ENCODE measurements at regions not wholly inside any gene's neighbourhood (a gene's known extent, or its start where the extent isn't known, plus 50 kb on each side); places are given as distances from the start of the nearest gene placed in this dataset.
A peak's percentile ranks its signal among the peaks of the same experiment; 100 is the strongest.
"Not testable (repeated sequence)": the region's sequence is repeated elsewhere in the genome, so short reads cannot be mapped to it uniquely, and the experiment has no call there.

DNA sequence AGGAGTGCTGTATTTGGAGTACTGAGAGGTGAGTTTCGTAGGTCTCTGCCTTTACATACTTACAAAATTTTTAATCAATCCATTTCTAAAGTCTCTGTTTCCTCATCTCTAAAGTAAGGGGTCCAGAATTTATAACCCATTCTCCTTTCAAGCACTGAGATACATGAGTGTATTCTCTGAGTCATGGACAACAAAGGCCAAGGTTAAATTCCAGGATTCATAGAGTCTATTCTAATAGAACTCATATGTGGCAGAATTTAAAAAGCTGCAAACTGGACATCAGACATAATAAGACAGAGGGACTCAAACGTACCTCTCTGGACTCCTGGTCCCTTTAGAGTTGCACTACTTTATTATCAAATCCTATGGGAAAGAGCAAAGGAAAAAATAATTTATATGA is 112.5 kb upstream of the SLIT3 start:
- DNase-seq (ENCODE audit: low read depth), result no peak

DNA sequence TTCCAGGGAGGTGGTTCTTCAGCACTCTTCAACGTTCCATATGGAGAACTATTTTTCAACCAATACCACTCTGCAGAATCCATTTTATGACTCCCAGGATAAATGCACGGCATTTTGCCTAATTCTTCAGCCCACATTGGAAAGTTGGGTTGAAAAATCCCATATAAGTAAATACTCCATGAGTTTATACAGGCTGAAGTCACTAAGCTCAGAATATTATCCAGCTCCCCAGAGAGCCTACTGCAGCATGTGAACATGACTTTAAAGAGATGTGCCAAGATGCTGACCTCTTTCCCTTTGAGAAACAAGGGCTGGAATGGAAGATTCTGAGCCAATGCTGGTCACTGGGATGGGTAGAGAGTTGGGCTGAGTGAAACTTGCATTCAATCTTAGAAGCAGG is 111.9 kb upstream of the SLIT3 start:
- DNase-seq (ENCODE audit: low read depth), result no peak

DNA sequence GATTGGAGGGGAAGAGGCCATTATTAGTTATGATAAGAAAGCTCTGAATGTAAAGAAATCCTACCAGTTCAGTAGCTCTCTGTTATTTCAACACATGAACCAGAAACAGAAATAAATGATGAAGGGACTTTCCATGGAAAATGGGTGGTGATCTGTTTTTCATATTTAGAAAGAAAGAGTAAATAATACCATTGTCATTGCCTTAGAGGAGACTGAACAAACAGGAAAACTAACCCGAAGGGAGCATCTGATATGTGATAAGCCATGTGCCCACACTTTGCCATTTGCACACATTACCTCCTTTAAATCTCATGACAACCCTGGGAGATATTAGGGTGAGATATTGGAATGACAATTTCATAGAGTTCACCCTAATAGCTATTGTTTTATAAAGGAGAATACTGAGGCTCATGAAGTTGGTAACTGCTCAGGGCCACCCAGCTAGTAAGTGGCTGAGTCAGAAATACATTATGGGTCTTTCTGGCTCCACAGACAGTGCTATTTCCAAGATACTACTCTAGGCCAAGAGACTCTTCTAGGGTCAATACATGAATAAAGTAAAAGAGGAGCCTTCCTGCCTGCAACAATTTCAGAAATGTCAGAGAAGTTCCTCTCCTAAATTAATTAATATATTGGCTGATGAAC is 111.0 kb upstream of the SLIT3 start:
- peak; percentile 19 for DNase-seq (ENCODE audit: low read depth)

DNA sequence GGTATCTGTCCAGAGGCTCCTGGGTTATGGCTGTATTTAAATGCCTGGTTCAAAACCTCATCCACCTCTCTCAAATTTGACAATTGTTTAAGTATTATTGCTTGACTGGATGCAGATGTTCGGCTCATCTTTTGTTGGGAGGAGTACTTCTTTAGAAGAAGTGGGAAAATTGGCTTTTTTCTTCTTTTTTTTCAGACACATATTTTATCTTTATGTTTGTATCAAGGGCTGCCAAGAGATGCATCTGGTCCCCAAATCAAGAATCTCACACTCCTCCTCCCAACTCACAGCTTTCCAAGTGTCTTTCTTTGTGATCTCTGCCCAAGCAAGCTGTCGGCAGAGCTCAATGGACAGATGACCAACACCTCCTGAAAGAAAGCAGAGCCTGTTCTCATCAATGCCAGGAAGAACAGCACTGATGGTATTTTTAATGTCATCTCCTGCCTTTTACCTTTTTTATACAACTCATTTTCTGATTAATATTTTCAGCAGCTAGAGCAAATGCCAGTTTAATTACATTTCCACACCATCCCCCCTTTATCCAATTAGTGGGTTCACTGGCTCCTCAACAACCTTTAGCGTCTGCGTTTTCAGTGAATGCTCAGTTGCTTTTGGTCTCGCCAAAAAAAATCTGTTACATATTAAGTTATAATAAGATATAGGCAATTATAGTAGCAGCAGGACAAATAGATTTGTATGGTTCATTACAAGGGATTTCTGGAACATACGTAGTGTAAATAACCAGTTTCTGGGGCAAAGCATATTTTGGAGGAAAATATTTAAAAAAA is 110.3 kb upstream of the SLIT3 start:
- DNase-seq (ENCODE audit: low read depth), result no peak

DNA sequence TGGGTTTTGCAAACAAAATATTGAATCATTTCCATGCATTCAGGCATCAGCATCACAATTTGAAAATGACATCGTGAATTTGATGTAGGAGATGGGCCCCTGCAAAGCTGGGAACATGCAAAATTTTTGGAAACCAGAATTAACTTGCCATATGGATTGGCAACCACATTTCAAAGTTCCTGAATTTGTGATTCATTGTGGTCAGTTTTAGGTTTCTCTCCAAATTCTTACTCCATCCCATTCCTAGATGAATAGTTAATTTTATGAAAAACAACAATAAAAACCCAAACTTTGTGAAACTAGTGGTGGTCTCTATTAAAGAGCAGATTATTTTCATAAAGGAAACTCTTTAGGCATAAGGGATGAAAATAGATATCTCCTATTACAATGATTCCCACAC is 107.8 kb upstream of the SLIT3 start:
- no peak for DNase-seq (ENCODE audit: low read depth)

DNA sequence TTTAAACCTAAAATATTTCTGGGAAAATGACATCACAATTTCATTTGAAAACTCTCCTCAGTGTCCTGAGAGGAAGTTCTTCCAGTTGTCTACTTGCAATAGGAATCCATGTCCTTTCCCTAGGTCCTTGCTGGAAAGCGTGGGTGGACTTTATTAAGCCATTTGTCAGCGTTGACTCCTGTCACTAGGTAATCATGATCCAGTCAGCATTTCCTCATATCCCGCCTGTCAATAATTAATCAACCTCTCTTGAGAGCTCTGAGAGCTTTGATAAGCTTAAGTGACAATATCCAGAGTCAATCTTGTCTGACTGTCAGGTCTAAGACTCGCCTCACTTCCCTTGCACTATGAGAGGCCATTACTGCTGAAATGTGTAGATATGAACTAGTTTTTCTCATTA is 107.2 kb upstream of the SLIT3 start:
- DNase-seq (ENCODE audit: low read depth), result no peak

DNA sequence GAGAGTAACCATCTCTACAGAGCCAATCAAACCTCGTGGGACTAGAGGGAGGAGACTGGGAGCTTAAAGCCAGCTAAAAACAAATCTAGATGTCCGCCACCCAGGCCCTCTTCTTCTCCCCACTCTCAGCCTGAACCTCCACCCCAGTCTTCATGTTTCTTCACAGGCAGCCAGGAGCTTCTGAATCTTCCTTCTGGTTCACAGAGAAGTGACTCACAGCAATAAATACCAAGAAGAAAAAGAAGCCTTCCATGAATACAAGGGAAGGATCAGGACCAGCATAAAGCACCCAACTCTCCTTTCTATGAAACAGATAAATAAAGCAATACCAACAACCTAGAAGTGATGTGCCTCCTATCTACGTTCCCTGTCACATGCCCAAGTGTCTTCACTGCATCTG is 103.3 kb upstream of the SLIT3 start:
- no peak for DNase-seq (ENCODE audit: low read depth)

DNA sequence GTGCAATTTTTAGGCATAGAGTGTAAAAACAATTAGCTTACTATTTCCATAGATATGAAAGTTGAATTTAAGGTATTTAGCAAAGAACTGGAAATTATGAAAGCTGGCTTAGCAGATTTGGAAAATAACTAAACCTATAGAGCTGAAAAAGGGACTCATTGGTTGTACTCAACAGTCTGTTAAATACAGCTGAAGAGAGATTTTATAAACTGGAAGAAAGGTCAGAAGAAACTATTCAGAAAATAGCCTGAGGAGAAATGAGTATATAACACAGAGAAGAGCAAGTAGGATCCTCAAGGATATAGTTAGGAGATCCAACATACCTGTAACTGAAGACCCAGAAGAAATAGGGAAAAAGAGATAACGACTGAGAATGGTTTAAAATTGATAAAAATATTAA is 97.6 kb upstream of the SLIT3 start:
- no peak for DNase-seq (ENCODE audit: low read depth)

DNA sequence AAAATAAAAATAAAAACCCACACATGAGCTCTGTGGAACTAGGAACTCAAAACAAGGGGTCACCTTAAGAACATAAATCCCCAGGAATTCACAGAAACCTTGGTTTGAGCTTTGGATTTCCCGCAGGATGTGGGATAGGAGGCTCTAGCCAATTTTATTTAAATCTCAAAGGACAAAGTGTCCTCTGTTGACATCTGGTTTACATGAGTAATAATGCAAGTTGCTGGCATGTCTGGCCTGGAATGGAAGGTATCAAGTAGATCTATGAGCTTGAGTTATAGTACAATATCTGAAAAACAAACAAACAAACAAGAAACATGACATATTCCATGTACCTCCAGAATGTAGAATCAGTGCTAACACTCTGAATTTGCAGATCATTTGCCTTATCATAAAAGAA is 94.2 kb upstream of the SLIT3 start:
- DNase-seq (ENCODE audit: low read depth), result no peak

DNA sequence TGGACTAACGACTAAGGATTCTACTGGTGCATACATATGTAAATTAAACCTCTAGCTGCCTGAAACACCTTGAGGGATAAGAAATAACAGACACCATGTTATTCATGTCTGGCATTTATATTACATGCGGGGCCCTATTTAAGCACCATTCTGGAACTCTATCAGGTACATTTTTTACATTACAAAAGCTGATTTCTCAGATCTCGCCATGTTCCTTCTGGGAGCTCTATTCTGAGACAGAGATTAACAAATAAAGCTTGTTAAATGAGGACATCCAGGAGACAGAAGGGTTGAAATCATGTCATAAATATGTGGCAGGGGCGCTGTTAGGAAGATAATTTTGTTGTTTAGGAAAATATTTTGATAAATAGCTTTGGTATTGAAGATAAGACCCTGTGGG is 93.4 kb upstream of the SLIT3 start:
- peak; percentile 33 for DNase-seq (ENCODE audit: low read depth)

DNA sequence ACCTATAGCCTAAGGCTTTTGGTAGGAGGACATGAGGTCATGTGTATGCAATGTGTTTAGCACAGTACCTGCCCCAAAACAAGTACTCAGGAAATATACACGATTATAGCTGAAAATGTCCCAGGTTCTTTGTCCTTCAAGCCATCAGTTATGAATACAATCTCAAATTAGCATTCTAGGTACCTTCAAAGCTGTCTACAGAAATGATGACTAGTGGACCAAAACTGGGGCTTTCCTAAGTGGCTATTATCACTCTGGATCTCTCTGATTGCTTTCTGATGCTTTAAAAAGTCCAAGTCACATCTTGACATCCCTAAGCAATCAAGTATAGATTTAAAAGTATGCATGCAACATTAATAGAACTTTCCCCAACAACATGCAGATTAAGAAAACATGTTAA is 93.0 kb upstream of the SLIT3 start:
- DNase-seq (ENCODE audit: low read depth), result no peak

DNA sequence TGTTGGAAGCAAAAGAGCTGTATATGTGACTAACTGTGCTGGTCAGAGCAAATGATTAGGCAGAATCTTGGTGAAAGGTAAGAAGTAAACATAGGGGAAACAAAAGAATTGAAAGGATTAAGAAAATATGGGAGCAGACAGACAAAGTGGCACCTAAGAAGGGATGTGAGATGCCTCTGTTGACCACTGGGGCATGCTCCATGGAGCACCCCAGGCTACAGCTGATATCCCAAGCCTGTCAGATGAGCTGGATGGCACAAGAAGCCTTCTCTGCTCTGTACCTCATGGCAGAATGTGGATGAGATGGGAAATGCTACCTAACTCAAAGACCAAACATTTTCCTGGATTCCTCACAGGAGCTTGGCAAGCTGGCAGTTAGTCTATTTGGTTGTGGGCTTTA is 89.3 kb upstream of the SLIT3 start:
- DNase-seq (ENCODE audit: low read depth), result no peak

DNA sequence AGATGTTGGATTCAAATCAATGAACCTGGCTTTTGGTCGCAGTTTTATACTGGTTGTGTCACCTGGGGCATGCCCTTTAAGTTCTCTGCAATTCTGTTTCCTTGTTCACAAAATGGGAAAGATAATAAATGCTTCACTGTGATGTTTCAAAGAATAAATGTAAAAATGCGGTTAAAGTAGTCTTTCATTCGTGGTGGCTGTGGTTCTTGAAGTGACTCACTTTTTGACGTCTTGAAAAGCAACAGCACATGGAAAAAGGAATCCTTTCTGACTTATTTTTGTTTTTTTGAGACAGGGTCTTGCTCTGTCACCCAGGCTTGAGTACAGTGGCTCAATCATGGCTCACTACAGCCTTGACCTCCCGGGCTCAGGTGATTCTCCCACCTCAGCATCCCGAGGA is 88.4 kb upstream of the SLIT3 start:
- peak; percentile 36 for DNase-seq (ENCODE audit: low read depth)

DNA sequence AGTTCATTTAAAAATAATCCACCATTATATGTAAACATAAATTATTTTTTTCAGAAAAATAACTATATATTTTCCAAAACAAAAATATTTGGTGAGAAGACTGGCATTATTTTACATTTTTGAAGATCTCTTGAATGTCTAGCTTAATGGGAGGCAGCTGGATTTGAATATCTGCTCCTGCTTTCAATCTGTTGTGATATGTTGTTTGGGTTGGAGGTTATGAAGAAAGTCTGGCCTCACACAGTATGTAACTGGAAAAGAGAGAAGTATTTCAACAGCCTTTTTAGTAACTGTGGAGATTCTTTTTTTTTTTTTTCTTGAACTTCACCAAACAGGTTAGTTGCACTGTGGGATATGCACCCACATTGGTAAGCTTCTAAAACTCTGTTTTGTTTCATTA is 84.7 kb upstream of the SLIT3 start:
- DNase-seq (ENCODE audit: low read depth), result no peak

DNA sequence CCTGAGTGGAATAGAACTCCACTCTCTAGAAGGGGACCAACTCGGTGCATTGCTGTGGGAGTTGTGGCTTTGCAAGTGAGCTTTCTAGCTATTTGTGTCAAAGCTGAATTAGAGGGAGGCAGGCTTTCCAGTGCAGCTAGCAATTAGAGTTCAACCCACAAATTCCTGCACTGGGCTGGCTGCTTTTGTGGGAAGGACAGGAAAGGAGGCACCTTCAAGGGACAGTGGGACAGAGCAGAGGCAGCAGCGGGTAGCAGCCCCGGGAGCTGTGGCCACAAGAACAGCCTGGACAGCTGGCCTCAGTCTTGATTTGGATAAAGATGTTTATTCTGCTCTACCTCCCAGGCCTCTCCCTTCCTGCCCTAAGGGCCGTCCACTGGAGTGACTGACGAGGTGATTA is 83.7 kb upstream of the SLIT3 start:
- no peak for DNase-seq (ENCODE audit: low read depth)

DNA sequence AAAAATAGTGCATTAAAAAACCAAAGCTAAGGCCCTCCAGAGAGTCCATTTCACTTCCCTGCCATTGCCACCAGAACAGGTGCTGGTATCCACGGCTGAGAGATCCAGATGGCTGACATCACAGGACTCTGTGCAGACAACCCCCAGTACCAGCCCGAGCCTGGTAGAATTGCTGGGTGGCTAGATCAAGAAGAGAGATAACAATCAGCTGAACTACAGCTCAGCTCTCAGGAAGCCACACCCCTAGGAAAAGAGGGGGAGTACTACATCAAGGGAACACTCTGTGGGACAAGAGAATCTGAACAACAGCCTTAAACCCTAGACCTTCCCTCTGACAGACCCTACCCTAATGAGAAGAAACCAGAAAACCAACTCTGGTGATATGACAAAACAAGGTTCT is 73.8 kb upstream of the SLIT3 start:
- DNase-seq (ENCODE audit: low read depth), result peak; percentile 92

DNA sequence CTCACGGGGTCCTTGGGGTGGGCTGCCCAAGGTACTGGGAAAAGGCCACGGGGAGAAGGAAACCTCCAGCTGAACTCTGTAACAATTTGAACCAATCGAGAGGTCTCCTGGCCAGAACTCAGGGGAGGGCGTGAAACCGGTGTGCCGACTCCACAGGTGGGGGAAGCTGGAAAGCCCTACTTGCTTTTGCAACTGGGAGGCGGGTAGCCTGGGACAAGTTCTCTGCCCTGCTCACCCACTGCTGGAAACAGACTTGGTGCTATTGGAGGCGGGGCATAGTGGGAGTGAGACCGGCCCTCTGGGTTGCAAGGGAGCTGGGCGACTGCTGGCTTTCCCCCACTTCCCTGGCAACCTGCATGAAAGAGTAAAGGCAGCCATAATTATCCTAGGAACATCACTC is 73.2 kb upstream of the SLIT3 start:
- DNase-seq (ENCODE audit: low read depth), result no peak

DNA sequence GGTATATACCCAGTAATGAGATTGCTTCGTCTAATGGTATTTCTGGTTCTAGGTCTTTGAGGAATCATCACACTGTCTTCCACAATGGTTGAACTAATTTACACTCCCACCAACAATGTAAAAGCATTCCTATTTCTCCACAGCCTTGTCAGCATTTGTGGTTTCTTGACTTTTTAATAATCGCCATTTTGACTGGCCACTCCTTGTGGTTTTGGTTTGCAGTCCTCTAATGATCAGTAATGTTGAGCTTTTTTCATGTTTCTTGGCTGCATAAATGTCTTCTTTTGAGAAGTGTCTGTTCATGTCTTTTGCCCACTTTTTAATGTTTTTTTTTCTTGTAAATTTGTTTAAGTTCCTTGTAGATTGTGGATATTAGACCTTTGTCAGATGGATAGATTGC is 70.9 kb upstream of the SLIT3 start:
- not testable (repeated sequence) for DNase-seq (ENCODE audit: low read depth)

DNA sequence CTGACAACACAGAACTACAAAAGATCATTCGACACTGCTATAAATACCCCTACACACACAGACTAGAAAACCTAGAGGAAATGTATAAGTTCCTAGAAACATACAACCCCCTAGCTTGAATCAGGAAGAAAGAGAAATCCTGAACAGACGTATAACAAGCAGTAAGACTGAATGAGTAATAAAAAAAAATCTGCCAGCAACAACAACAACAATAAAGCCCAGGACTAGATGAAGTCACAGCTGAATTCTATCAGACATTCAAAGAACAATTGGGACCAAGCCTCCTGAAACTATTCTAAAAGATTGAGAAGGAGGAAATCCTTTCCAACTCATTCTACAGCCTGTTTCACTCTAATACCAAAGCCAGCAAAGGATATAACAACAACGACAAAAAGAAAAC is 68.2 kb upstream of the SLIT3 start:
- no peak for DNase-seq (ENCODE audit: low read depth)

DNA sequence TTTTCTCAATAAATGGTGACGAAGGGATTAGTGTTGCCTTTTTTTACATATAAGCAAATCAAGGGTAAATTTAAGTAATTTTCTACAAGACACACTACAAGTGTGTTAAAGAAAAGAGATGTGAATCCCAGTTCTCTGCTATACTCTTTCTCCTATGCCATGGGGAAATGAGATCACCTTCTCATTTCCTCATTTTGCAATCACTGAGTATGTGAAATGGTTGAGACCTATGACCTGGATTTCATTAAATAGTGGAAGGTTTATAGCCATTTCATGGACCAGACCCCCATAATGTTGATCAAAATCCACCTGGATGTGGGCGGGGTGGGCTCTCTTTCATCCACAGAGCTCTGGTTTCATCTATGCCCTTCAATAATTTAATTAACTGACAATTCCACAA is 66.9 kb upstream of the SLIT3 start:
- peak; percentile 52 for DNase-seq (ENCODE audit: low read depth)

DNA sequence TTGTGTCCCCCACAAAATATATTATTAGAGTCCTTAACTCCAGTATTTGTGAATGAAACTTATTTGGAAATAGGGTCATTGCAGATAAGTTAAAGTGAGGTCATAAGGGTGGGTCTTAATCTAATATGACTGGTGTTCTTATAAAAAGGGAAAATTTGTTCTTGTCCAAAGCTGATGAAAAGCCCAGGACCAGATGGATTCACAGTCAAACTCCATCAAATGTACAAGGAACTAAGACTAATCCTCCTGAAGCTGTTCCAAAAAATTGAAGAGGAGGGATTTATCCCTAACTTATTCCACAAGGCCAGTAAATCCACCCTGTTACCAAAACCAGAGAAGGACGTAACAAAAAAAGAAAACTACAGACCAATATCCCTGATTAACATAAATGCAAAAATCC is 56.4 kb upstream of the SLIT3 start:
- no peak for DNase-seq (ENCODE audit: low read depth)

DNA sequence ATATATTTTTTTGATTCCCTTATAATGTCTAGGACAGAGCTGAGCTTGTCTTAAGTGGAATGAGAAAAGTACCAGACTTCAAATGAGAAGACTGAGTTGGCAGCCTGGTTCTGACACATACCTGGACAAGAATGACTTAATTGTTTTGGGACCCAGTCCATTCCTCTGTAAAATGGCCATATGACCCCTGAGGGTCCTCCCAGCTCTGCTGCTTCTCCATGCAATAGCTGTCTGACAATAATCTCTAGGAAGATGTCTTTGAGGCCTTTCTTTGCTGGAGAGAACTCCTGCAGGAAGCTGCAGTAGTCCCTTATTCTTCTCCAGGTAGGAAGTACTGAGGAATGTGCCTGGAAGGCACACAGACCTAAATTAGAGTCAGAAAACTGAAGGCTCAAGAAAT is 55.9 kb upstream of the SLIT3 start:
- DNase-seq (ENCODE audit: low read depth), result no peak

DNA sequence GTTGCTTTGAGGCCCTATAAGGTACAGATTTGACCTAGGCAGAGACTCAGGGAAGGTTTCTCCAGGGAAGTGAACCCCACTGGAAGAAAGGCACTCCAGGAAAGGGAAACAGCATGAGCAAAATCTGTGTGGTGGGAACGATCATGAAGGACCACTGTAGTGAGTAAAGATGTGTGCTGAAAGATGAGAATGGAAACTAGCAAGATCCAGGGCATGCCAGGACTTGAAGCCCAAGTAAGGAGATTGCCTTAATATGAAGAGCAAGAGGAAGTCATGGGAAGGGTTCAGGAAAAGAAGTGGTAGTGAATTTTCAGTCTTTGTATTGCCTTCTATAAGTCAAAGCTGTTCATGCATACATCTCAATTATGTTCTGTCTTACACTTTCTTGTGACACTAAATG is 55.2 kb upstream of the SLIT3 start:
- no peak for DNase-seq (ENCODE audit: low read depth)

DNA sequence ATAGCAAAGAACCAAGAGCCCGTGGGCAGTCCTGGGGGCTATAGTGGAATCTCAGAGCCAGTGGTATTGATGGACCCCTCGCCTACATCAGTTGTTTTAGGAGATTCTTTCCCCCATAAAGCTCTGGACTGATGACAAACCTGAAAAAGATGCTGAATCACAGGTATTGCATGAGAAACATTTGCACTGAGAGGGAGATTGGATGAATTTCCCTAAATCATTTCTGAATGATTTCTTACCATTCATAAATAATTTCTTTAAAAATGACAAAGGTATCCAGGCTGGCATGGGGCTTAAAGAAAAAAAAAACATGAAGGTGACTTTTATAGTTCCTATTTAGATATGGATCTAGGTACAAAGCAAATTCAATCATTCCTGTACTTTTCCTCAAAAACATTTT is 54.0 kb upstream of the SLIT3 start:
- peak; percentile 14 for DNase-seq (ENCODE audit: low read depth)

Data from amniotic epithelial cell (primary cell).